Esophagus muscularis mucosa (tissue), 4 donors: ENCODE measurements at regions not wholly inside any gene's neighbourhood (a gene's known extent, or its start where the extent isn't known, plus 50 kb on each side); places are given as distances from the start of the nearest gene placed in this dataset.

ENCODE experiments used
- EP300 ChIP-seq: sonication (generic); formaldehyde crosslinking; IDR thresholded peaks from one replicate; pipeline ENCODE4 v1.6.1; 2017; ENCODE audit warnings: antibody characterized with exemption
- POLR2A ChIP-seq: fragments of 450-650 bp; IDR thresholded peaks from one replicate; pipeline ENCODE4 v1.6.1; 2017; ENCODE audit warnings: antibody characterized with exemption, moderate library complexity, mild to moderate bottlenecking, low read depth
- POLR2AphosphoS5 ChIP-seq, 2 donors: sonication (generic); formaldehyde crosslinking; IDR thresholded peaks; one replicate each; pipeline ENCODE4 v1.6.1; 2017; ENCODE audit warnings: antibody characterized with exemption in 2 of 2
- TF ChIP-seq, protein P1 (sequence below), 3 experiments: fragments of 200-600 bp in 2 of 3; fragments of 450-650 bp in 1 of 3; sonication (generic) in 2 of 3; IDR thresholded peaks; one replicate each; pipeline ENCODE4 v1.5.1; 2017 to 2019; ENCODE audit warnings: antibody characterized with exemption in 3 of 3, mild to moderate bottlenecking in 2 of 3, moderate library complexity in 1 of 3

DNA sequence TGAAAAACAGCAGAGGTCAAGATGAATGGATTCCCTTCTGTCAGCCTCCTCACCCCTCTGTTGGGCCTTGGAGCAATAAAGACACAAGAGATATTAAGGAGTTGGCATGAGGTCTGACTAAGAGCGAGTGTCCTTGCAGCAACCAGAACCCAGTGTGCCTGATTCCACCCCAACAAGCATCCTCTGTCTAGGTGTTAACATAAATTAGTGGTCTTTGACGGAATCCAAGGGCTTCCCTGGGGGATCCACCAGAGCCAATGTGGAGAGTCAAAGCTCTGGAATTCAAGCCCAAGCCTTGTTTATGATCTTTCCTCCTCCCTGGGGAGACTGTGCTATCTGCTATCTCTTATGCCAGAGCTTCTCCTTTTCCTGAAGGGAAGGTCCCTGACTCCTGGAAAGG is 128.1 kb upstream of the SMIM23 start:
- TF ChIP-seq, protein P1, sequence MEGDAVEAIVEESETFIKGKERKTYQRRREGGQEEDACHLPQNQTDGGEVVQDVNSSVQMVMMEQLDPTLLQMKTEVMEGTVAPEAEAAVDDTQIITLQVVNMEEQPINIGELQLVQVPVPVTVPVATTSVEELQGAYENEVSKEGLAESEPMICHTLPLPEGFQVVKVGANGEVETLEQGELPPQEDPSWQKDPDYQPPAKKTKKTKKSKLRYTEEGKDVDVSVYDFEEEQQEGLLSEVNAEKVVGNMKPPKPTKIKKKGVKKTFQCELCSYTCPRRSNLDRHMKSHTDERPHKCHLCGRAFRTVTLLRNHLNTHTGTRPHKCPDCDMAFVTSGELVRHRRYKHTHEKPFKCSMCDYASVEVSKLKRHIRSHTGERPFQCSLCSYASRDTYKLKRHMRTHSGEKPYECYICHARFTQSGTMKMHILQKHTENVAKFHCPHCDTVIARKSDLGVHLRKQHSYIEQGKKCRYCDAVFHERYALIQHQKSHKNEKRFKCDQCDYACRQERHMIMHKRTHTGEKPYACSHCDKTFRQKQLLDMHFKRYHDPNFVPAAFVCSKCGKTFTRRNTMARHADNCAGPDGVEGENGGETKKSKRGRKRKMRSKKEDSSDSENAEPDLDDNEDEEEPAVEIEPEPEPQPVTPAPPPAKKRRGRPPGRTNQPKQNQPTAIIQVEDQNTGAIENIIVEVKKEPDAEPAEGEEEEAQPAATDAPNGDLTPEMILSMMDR (IDR thresholded peaks at IDR 0.05): no peak
- TF ChIP-seq EP300: no peak
- TF ChIP-seq POLR2A: no peak
- TF ChIP-seq POLR2AphosphoS5 (IDR thresholded peaks at IDR 0.05): no peak
